Kidney (tissue), 13 donors: ENCODE measurements at regions not wholly inside any gene's neighbourhood (a gene's known extent, or its start where the extent isn't known, plus 50 kb on each side); places are given as distances from the start of the nearest gene placed in this dataset.

ENCODE experiments used
- DNase-seq, 5 donors: peaks; one replicate each; pipeline ENCODE4 v3.0.0-alpha.2; 2013 to 2020
- FAIRE-seq: peaks from 2 replicates; lab custom pipeline; 2012; peaks lifted over from hg19 to GRCh38; lab: Jason Lieb, UNC
- H3K27ac ChIP-seq, 2 donors: one replicate each; pipeline ENCODE4 v1.7.0; 2013; ENCODE audit warnings: low read depth in 2 of 2, low read length in 2 of 2, inconsistent platforms in 1 of 2
- H3K27me3 ChIP-seq: one replicate; pipeline ENCODE4 v1.7.1; 2013; ENCODE audit warnings: low read length, inconsistent platforms; ENCODE audit not compliant: control insufficient read depth, insufficient read depth
- H3K36me3 ChIP-seq, 3 donors: one replicate each; pipeline versions ENCODE4 v1.7.0 to v1.7.1; 2013; ENCODE audit warnings: low read length in 3 of 3, control low read depth in 1 of 3, inconsistent platforms in 1 of 3; ENCODE audit not compliant: insufficient read depth in 3 of 3, control insufficient read depth in 2 of 3
- H3K4me1 ChIP-seq, 3 donors: one replicate each; pipeline versions ENCODE4 v1.7.0 to v1.7.1; 2013; ENCODE audit warnings: low read length in 3 of 3, inconsistent platforms in 1 of 3, low read depth in 1 of 3; ENCODE audit not compliant: control insufficient read depth in 2 of 3, insufficient read depth in 2 of 3
- H3K4me3 ChIP-seq, 3 donors: one replicate each; pipeline versions ENCODE4 v1.7.0 to v1.8.1; 2013; ENCODE audit warnings: low read length in 3 of 3, control low read depth in 1 of 3, inconsistent platforms in 1 of 3
- H3K9ac ChIP-seq, 3 donors: one replicate each; pipeline versions ENCODE4 v1.7.0 to v1.7.1; 2013; ENCODE audit warnings: low read length in 3 of 3, control low read depth in 1 of 3, inconsistent platforms in 1 of 3
- H3K9me3 ChIP-seq, 3 donors: one replicate each; pipeline versions ENCODE4 v1.7.0 to v1.7.1; 2013; ENCODE audit warnings: low read length in 3 of 3, control low read depth in 1 of 3, inconsistent platforms in 1 of 3; ENCODE audit not compliant: control insufficient read depth in 2 of 3, insufficient read depth in 1 of 3
- intact Hi-C: fragments of 100-400 bp; cut with DNase I; formaldehyde crosslinking; loops from one replicate; pipeline ENCODE4 v1.11.1; 2022
- TF ChIP-seq, protein P1 (sequence below): IDR thresholded peaks from 3 replicates; pipeline ENCODE4 v1.5.1; 2012; ENCODE audit warnings: mild to moderate bottlenecking, moderate library complexity, borderline replicate concordance; ENCODE audit not compliant: insufficient read depth; ENCODE audit errors: extremely low read depth
- donor health status: control.
- donor health status: control.
- donor health status: control.
- donor health status: control.
- donor health status: control.
- donor health status: DM: yes; HTN: yes; CAD: no.
- donor health status: Normal renal cell carcinoma (clear cell type).

DNA sequence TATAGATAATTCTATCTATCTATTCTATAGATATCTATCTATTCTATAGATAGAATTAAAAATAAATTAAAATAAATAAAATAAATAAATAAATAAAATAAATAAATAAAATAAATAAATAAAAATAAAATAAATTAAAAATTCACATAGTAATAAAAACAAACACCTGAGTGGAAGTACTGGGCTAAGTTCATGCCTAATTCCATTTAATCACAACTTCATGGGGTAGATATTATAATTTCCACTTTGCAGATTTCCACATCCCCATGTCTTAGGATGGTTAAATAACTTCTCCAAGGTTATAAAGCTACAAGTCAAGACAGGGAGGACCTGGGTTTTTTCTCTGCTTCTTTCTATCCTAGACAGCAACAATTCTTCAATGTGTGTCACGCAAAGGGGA, 261.4 kb upstream of the MEX3C start:
- peak; percentile 90 for FAIRE-seq

DNA sequence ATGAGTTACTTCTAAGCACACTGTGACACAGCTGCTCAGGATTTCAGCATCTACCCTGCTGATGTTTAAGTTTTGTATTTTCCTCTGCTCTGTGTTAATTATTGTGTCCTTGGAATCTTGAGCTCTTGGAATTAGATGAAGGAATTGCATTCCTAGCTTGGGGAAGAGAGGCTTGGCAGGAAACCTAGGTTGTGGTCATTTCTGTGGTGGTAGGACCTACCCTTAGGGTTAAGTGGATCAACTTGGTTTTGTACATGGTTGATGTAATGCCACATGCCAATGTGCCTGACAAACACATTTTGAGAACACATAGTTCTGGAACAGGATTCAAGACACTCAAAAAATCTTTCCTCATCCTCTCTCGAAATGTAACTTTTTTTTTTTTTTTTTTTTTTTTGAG, 264.5 kb upstream of the MEX3C start:
- Histone ChIP-seq H3K4me1 (no peaks in the 10 kb centered on the region), H3K27ac (no peak overlapping the region), H3K36me3 (no peaks in the 10 kb centered on the region), H3K9ac (no peak overlapping the region), H3K4me3 (no peak overlapping the region), H3K27me3 (no peaks in the 10 kb centered on the region), H3K9me3 (no peaks in the 10 kb centered on the region)
- intact Hi-C loops: no loop called here
- FAIRE-seq (no peak), DNase-seq (no peak)
- TF ChIP-seq, protein P1, sequence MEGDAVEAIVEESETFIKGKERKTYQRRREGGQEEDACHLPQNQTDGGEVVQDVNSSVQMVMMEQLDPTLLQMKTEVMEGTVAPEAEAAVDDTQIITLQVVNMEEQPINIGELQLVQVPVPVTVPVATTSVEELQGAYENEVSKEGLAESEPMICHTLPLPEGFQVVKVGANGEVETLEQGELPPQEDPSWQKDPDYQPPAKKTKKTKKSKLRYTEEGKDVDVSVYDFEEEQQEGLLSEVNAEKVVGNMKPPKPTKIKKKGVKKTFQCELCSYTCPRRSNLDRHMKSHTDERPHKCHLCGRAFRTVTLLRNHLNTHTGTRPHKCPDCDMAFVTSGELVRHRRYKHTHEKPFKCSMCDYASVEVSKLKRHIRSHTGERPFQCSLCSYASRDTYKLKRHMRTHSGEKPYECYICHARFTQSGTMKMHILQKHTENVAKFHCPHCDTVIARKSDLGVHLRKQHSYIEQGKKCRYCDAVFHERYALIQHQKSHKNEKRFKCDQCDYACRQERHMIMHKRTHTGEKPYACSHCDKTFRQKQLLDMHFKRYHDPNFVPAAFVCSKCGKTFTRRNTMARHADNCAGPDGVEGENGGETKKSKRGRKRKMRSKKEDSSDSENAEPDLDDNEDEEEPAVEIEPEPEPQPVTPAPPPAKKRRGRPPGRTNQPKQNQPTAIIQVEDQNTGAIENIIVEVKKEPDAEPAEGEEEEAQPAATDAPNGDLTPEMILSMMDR: no peak

More for the DNA sequence above, 261.4 kb upstream of the MEX3C start:
- Histone ChIP-seq H3K4me3 (no peak overlapping the region), H3K27ac (no peak overlapping the region), H3K36me3 (no peaks in the 10 kb centered on the region), H3K27me3 (no peaks in the 10 kb centered on the region), H3K4me1 (no peaks in the 10 kb centered on the region), H3K9me3 (no peaks in the 10 kb centered on the region), H3K9ac (no peak overlapping the region)
- TF ChIP-seq, protein P1: no peak
- intact Hi-C loops: no loop called here
- no peak for DNase-seq

DNA sequence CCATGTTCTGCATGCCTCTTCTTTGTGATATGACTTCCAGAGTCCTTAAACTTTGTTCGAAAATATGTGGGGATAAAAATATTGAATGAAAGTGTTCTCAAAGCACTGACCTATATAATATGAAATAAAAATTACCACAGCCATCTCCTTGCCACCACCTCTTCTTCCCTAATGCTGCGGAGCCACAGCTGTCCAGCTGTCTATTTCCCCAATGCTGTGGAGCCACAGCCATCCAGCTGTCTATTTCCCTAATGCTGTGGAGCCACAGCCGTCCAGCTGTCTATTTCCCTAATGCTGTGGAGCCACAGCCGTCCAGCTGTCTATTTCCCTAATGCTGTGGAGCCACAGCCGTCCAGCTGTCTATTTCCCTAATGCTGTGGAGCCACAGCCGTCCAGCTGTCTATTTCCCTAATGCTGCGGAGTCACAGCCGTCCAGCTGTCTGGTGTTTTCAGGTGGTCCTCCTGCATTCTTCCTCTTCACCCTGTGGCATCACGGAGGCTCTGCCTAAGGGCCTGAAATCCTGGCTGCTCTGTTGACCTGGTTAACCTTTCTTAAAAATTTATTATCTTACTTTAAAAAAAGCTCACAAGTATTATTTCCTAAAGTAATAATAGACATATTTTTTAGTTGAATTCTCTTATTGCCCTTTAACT, 266.1 kb upstream of the MEX3C start:
- intact Hi-C loops: no loop called here
- Histone ChIP-seq H3K36me3 (no peaks in the 10 kb centered on the region), H3K9me3 (no peaks in the 10 kb centered on the region), H3K4me1 (no peaks in the 10 kb centered on the region), H3K27ac (no peak overlapping the region), H3K4me3 (no peak overlapping the region), H3K9ac (no peak overlapping the region), H3K27me3 (no peaks in the 10 kb centered on the region)
- TF ChIP-seq, protein P1: no peak
- FAIRE-seq (no peak), DNase-seq (no peak)

DNA sequence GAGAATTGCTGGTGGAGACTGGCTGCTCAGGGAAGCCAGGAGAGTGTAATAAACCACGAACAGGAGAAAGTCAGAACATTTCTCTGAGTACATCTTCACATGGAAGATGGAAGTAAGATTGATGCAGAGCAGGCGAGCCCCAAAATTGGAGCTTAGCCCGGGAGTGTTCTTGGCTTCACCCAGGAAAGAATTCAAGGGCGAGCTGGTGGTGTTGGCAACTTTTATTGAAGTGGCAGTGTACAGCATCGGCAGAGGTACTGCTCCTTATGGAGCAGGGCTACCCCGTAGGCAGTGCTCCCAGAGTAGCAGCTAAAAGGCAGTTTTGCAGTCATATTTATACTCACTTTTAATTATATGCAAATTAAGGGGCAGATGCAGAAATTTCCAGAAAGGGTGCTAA, 281.4 kb upstream of the MEX3C start:
- TF ChIP-seq, protein P1: no peak
- Histone ChIP-seq H3K9me3 (no peaks in the 10 kb centered on the region), H3K9ac (no peak overlapping the region), H3K4me3 (no peak overlapping the region), H3K4me1 (no peaks in the 10 kb centered on the region), H3K27me3 (no peaks in the 10 kb centered on the region), H3K36me3 (no peaks in the 10 kb centered on the region), H3K27ac (no peak overlapping the region)
- no peak for DNase-seq
- no peak for FAIRE-seq
- intact Hi-C loops: no loop called here
